Neural crest cell (in vitro differentiated cells): ENCODE measurements at regions not wholly inside any gene's neighbourhood (a gene's known extent, or its start where the extent isn't known, plus 50 kb on each side); places are given as distances from the start of the nearest gene placed in this dataset.

Experiments
- DNase-seq: peaks from one replicate; pipeline ENCODE4 v3.0.0; 2021; ENCODE audit warnings: low read depth, mixed read lengths, low spot score
- H3K27ac Mint-ChIP-seq: one replicate; pipeline ENCODE4 v1.8.0; 2021; ENCODE audit warnings: mild to moderate bottlenecking, mixed read lengths; ENCODE audit not compliant: unreplicated experiment
- H3K27me3 Mint-ChIP-seq: 2 replicates; pipeline ENCODE4 v1.8.0; 2021; ENCODE audit warnings: low read depth, mild to moderate bottlenecking, mixed read lengths
- H3K36me3 Mint-ChIP-seq: 2 replicates; pipeline ENCODE4 v1.8.0; 2021; ENCODE audit warnings: low read depth, mild to moderate bottlenecking, mixed read lengths
- H3K4me1 Mint-ChIP-seq: 2 replicates; pipeline ENCODE4 v1.8.0; 2021; ENCODE audit warnings: mixed read lengths
- H3K4me3 Mint-ChIP-seq: one replicate; pipeline ENCODE4 v1.8.0; 2021; ENCODE audit warnings: mild to moderate bottlenecking, mixed read lengths
- H3K9me3 Mint-ChIP-seq: 2 replicates; pipeline ENCODE4 v1.8.0; 2021; ENCODE audit warnings: mixed read lengths
- TF ChIP-seq, protein P1 (sequence below): fragments of 200-600 bp; sonication (generic); conservative IDR thresholded peaks from 2 replicates; pipeline ENCODE4 v1.5.0; 2021; ENCODE audit warnings: antibody characterized with exemption, mild to moderate bottlenecking

DNA sequence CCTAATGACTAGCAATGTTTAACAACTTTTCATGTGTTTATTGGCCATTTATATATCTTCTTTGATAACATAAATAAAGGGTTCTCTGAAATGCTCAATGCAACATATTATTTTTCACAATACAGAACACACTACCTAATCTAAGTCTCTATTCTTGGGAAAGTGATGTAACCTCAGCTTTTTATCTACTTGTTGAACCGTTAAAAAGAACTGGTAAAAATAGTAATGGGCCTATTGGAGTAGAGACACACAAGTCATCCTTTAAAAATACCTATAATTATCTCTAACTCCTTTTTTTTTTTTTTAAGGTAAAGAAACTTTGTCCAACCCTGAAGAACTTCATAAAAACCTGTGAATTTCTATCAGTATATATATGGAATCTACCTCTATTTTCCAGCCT is 1067.7 kb upstream of the CELF4 start:
- H3K27me3 Mint-ChIP-seq, result no peaks in the 10 kb centered on the region
- no peak for DNase-seq
- H3K9me3 Mint-ChIP-seq, result peaks cover 4% of the 10 kb centered on the region
- H3K4me3 Mint-ChIP-seq, result no peak overlapping the region
- TF ChIP-seq, protein P1, sequence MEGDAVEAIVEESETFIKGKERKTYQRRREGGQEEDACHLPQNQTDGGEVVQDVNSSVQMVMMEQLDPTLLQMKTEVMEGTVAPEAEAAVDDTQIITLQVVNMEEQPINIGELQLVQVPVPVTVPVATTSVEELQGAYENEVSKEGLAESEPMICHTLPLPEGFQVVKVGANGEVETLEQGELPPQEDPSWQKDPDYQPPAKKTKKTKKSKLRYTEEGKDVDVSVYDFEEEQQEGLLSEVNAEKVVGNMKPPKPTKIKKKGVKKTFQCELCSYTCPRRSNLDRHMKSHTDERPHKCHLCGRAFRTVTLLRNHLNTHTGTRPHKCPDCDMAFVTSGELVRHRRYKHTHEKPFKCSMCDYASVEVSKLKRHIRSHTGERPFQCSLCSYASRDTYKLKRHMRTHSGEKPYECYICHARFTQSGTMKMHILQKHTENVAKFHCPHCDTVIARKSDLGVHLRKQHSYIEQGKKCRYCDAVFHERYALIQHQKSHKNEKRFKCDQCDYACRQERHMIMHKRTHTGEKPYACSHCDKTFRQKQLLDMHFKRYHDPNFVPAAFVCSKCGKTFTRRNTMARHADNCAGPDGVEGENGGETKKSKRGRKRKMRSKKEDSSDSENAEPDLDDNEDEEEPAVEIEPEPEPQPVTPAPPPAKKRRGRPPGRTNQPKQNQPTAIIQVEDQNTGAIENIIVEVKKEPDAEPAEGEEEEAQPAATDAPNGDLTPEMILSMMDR, result no peak
- H3K27ac Mint-ChIP-seq, result no peak overlapping the region
- H3K4me1 Mint-ChIP-seq, result no peaks in the 10 kb centered on the region
- no peaks in the 10 kb centered on the region for H3K36me3 Mint-ChIP-seq

DNA sequence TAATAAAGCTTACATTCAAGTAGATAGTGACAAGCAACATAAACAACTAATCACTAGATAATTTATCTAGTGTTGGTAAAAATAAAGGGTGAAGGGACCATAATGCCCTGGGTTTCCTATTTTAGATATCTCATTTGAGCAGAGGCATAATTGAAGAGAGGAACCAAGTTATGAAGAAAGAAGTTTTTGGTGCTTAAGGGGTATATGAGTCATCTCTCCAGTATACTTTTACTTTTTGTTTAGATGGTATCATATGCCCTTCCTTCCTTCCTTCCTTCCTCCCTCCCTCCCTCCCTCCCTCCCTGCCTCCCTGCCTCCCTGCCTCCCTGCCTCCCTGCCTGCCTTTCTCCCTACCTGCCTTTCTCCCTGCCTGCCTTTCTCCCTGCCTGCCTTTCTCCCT is 1053.5 kb upstream of the CELF4 start:
- H3K36me3 Mint-ChIP-seq, result no peaks in the 10 kb centered on the region
- TF ChIP-seq, protein P1, result no peak
- no peak overlapping the region for H3K27ac Mint-ChIP-seq

DNA sequence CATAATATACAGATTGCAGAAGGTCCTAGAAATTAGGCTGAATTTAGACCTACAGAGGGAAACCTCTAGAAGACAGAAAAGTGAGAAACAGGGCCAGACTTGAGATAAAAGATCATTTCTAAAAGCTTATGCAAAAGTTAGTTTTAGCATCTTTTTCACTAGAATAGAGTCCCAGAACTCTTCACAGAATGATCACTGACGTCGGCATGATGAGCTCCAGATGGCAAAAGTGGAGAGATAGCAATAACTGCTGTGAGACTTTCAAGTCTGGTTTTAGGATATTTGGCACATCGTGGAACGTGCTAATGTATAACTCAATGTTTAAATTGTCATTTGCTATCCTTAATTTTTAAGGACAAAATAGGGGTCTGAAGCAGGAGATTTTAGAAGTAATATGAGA is 1050.7 kb upstream of the CELF4 start:
- Mint-ChIP-seq H3K4me3 (no peak overlapping the region), H3K4me1 (no peaks in the 10 kb centered on the region), H3K27me3 (no peaks in the 10 kb centered on the region), H3K36me3 (no peaks in the 10 kb centered on the region), H3K27ac (no peak overlapping the region), H3K9me3 (no peaks in the 10 kb centered on the region)
- DNase-seq, result no peak
- TF ChIP-seq, protein P1, result no peak

More for the DNA sequence above, 1053.5 kb upstream of the CELF4 start:
- Mint-ChIP-seq H3K4me1 (no peaks in the 10 kb centered on the region), H3K27me3 (no peaks in the 10 kb centered on the region), H3K4me3 (no peak overlapping the region), H3K9me3 (no peaks in the 10 kb centered on the region)
- no peak for DNase-seq

DNA sequence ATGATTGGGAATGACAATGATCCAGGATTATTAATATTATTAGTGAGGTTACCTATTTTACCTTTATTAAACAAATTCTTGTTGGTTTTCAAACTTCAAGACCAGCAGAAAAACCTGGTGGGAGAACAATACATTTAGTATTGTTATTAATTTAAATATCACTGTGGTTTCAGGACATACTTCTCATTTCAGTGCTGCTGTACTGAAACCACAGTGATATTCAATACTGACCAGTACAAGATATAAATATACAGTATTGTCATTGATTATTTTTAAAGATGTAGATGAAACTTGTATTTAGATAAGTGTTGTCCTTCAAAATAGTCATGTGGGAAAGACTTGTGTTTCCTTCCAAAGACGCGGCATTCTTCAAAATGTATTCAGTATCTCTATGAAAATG is 1047.3 kb upstream of the CELF4 start:
- TF ChIP-seq, protein P1, result no peak
- Mint-ChIP-seq H3K4me1 (no peaks in the 10 kb centered on the region), H3K9me3 (no peaks in the 10 kb centered on the region), H3K36me3 (no peaks in the 10 kb centered on the region), H3K27ac (no peak overlapping the region), H3K27me3 (no peaks in the 10 kb centered on the region), H3K4me3 (no peak overlapping the region)
- DNase-seq, result no peak

DNA sequence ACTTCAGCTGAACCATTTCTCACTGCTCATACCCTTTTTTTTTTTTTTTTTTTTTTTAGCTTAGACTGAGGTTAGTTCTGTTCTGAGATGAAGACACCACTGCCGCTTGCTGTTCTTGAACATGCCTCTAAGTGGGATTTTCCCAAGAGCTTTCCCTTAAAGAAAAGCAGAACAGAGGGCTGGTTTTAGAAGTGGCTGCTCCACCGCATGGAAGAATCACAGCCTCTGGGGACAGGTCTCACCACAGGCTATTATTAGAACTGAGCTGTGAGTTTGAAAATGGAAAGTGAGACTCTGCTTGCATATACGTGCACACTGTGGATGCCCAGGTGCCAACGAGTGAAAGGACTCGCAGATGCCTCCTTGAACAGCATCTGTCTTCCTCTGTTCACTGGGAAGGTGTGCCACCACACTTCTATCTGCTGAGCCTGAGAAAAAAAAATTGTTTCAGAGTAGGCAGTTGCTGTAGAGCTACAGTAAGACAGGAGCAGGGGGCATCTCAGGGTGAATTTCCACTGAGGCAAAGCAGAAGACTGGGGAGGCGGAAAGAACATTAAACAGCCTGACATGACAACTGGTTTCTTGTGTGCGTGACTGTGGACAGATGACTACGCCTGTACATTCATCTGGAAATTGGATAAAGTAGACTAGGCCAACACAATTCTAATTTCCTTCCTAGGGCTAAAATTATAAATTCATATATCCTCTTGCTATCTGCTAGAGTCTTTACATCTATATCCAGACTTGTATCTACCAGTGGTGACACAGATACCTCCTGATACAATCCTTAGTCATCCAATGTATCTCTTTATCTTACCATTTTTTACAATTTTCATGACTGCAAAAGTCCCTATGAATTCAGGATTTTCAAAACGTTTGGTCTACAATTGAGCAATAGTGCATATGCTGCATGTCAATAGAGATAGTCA is 1045.7 kb upstream of the CELF4 start:
- Mint-ChIP-seq H3K27me3 (no peaks in the 10 kb centered on the region), H3K4me3 (no peak overlapping the region), H3K36me3 (no peaks in the 10 kb centered on the region), H3K27ac (no peak overlapping the region), H3K9me3 (no peaks in the 10 kb centered on the region), H3K4me1 (no peaks in the 10 kb centered on the region)
- no peak for DNase-seq
- TF ChIP-seq, protein P1, result no peak
